H9 (cell line): ENCODE measurements at regions not wholly inside any gene's neighbourhood (a gene's known extent, or its start where the extent isn't known, plus 50 kb on each side); places are given as distances from the start of the nearest gene placed in this dataset.

Experiments used
- DNase-seq: peaks from one replicate; pipeline ENCODE4 v3.0.0-alpha.2; 2017
- H2AFZ ChIP-seq: one replicate; pipeline ENCODE4 v1.6.1; 2013; ENCODE audit warnings: mild to moderate bottlenecking, low read length, control low read depth, moderate library complexity
- H2AK5ac ChIP-seq: 2 replicates; pipeline ENCODE4 v1.6.1; 2013; ENCODE audit warnings: low read length, control low read depth, mixed read lengths; ENCODE audit not compliant: insufficient read length
- H2BK120ac ChIP-seq: one replicate; pipeline ENCODE4 v1.6.1; 2013; ENCODE audit warnings: low read depth, mild to moderate bottlenecking, low read length, control low read depth, inconsistent platforms; ENCODE audit not compliant: poor library complexity, severe bottlenecking
- H2BK12ac ChIP-seq: 2 replicates; pipeline ENCODE4 v1.6.1; 2013; ENCODE audit warnings: low read length, control low read depth, mixed read lengths, low read depth; ENCODE audit not compliant: insufficient read length
- H2BK15ac ChIP-seq: 2 replicates; pipeline ENCODE4 v1.6.1; 2013; ENCODE audit warnings: low read depth, low read length, control low read depth
- H2BK20ac ChIP-seq: one replicate; pipeline ENCODE4 v1.6.1; 2013; ENCODE audit warnings: low read depth, mild to moderate bottlenecking, low read length, control low read depth, inconsistent platforms; ENCODE audit not compliant: poor library complexity, severe bottlenecking
- H2BK5ac ChIP-seq: 2 replicates; pipeline ENCODE4 v1.6.1; 2013; ENCODE audit warnings: low read length, control low read depth, mixed read lengths; ENCODE audit not compliant: insufficient read length
- H3K14ac ChIP-seq: 2 replicates; pipeline ENCODE4 v1.6.1; 2013; ENCODE audit warnings: low read length, control low read depth; ENCODE audit not compliant: insufficient read depth
- H3K18ac ChIP-seq: 2 replicates; pipeline ENCODE4 v1.6.1; 2013; ENCODE audit warnings: low read depth, mild to moderate bottlenecking, mixed read lengths, low read length, control low read depth; ENCODE audit not compliant: insufficient read length
- H3K23ac ChIP-seq: 2 replicates; pipeline ENCODE4 v1.6.1; 2013; ENCODE audit warnings: low read length, control low read depth, mixed read lengths, low read depth; ENCODE audit not compliant: insufficient read length
- H3K23me2 ChIP-seq: 2 replicates; pipeline ENCODE4 v1.6.1; 2013; ENCODE audit warnings: low read depth, mild to moderate bottlenecking, mixed read lengths, low read length, control low read depth; ENCODE audit not compliant: insufficient read length, poor library complexity, severe bottlenecking
- H3K27ac ChIP-seq: 2 replicates; pipeline ENCODE4 v1.5.1; 2013; ENCODE audit warnings: low read length, control low read depth, mixed read lengths, low read depth; ENCODE audit not compliant: insufficient read length
- H3K27me3 ChIP-seq: 2 replicates; pipeline ENCODE4 v1.6.1; 2013; ENCODE audit warnings: low read length, control low read depth, inconsistent platforms; ENCODE audit not compliant: insufficient read depth
- H3K4ac ChIP-seq: 2 replicates; pipeline ENCODE4 v1.6.1; 2013; ENCODE audit warnings: low read depth, mild to moderate bottlenecking, control low read depth, inconsistent platforms, low read length, moderate library complexity
- H3K4me1 ChIP-seq: 2 replicates; pipeline ENCODE4 v1.6.1; 2013; ENCODE audit warnings: low read length, control low read depth, inconsistent platforms; ENCODE audit not compliant: insufficient read depth
- H3K4me2 ChIP-seq: 2 replicates; pipeline ENCODE4 v1.6.1; 2013; ENCODE audit warnings: low read length, control low read depth, mixed read lengths; ENCODE audit not compliant: insufficient read length, insufficient read depth
- H3K56ac ChIP-seq: 2 replicates; pipeline ENCODE4 v1.6.1; 2013; ENCODE audit warnings: low read depth, mild to moderate bottlenecking, mixed read lengths, low read length, control low read depth; ENCODE audit not compliant: insufficient read length
- H3K79me1 ChIP-seq: 2 replicates; pipeline ENCODE4 v1.6.1; 2013; ENCODE audit warnings: low read depth, mild to moderate bottlenecking, moderate library complexity, low read length, control low read depth, inconsistent platforms; ENCODE audit not compliant: insufficient read depth, poor library complexity, severe bottlenecking
- H3K79me2 ChIP-seq: 2 replicates; pipeline ENCODE4 v1.6.1; 2013; ENCODE audit warnings: low read length, control low read depth, inconsistent platforms; ENCODE audit not compliant: insufficient read depth
- H3K9ac ChIP-seq: 2 replicates; pipeline ENCODE4 v1.6.1; 2013; ENCODE audit warnings: low read length, control low read depth, mixed read lengths; ENCODE audit not compliant: insufficient read length; ENCODE audit errors: extremely low read depth
- H3K9me3 ChIP-seq: one replicate; pipeline ENCODE4 v1.6.1; 2013; ENCODE audit warnings: low read depth, low read length, inconsistent platforms; ENCODE audit not compliant: control insufficient read depth
- H3T11ph ChIP-seq: one replicate; pipeline ENCODE4 v1.6.1; 2013; ENCODE audit warnings: mild to moderate bottlenecking, low read length, control low read depth, inconsistent platforms
- H4K20me1 ChIP-seq: one replicate; pipeline ENCODE4 v1.6.1; 2013; ENCODE audit not compliant: control insufficient read depth, insufficient read length, insufficient read depth
- H4K5ac ChIP-seq: 2 replicates; pipeline ENCODE4 v1.6.1; 2013; ENCODE audit warnings: low read depth, mild to moderate bottlenecking, mixed read lengths, low read length, control low read depth; ENCODE audit not compliant: insufficient read length
- H4K8ac ChIP-seq: replicated peaks from 2 replicates; pipeline ENCODE4 v1.6.1; 2013; ENCODE audit warnings: low read length, control low read depth, mixed read lengths, low read depth; ENCODE audit not compliant: insufficient read length
- H4K91ac ChIP-seq: 2 replicates; pipeline ENCODE4 v1.6.1; 2013; ENCODE audit warnings: low read depth, mild to moderate bottlenecking, moderate library complexity, mixed read lengths, low read length, control low read depth; ENCODE audit not compliant: insufficient read length
- H3K27ac Mint-ChIP-seq, 3 experiments: 2 replicates in 2 of 3; 3 replicates in 1 of 3; pipeline ENCODE4 v1.8.0; 2020 to 2021; ENCODE audit warnings: mixed read lengths in 3 of 3, mild to moderate bottlenecking in 1 of 3, moderate library complexity in 1 of 3
- H3K27me3 Mint-ChIP-seq: 2 replicates; pipeline ENCODE4 v1.8.0; 2021; ENCODE audit warnings: low read depth, mild to moderate bottlenecking, moderate library complexity, mixed read lengths
- H3K36me3 Mint-ChIP-seq, 3 experiments: 2 replicates in 2 of 3; 3 replicates in 1 of 3; pipeline ENCODE4 v1.8.0; 2020 to 2021; ENCODE audit warnings: low read depth in 3 of 3, mixed read lengths in 3 of 3; ENCODE audit not compliant: insufficient read depth in 1 of 3
- H3K4me1 Mint-ChIP-seq, 2 experiments: 2 replicates each; pipeline ENCODE4 v1.8.0; 2020; ENCODE audit warnings: mixed read lengths in 2 of 2
- H3K4me3 Mint-ChIP-seq, 2 experiments: 2 replicates in 1 of 2; 3 replicates in 1 of 2; pipeline ENCODE4 v1.8.0; 2020 to 2021; ENCODE audit warnings: mild to moderate bottlenecking in 2 of 2, mixed read lengths in 2 of 2, moderate library complexity in 1 of 2
- H3K9me3 Mint-ChIP-seq, 2 experiments: 2 replicates in 1 of 2; 3 replicates in 1 of 2; pipeline ENCODE4 v1.8.0; 2020; ENCODE audit warnings: mild to moderate bottlenecking in 2 of 2, mixed read lengths in 2 of 2, moderate library complexity in 1 of 2
- CTCF ChIP-seq: fragments of 200-600 bp; sonication (generic); conservative IDR thresholded peaks from 3 replicates; pipeline ENCODE4 v1.8.0; 2021; ENCODE audit warnings: antibody characterized with exemption, mild to moderate bottlenecking
- WGBS: extraction: QIAGEN DNeasy Blood & Tissue Kit; methylation state at CpG from one replicate; pipeline ENCODE4 v1.1.7; 2013; ENCODE audit warnings: missing lambda C conversion rate, low lambda C conversion rate, mixed read lengths; ENCODE audit not compliant: insufficient read length; ENCODE audit errors: extremely low coverage; 5-methylcytosine and 5-hydroxymethylcytosine counted together

- no peak overlapping the region for H3K9ac ChIP-seq
- no peak overlapping the region for H2AFZ ChIP-seq
- H3K79me1 ChIP-seq, result no peaks in the 10 kb centered on the region
- no peak overlapping the region for H4K5ac ChIP-seq
- no peak overlapping the region for H2BK12ac ChIP-seq
- no peak overlapping the region for H2BK120ac ChIP-seq
- no peak overlapping the region for H4K91ac ChIP-seq
- no peak overlapping the region for H2BK20ac ChIP-seq
- Mint-ChIP-seq H3K4me3 (no peak overlapping the region), H3K27me3 (peaks cover 2% of the 10 kb centered on the region), H3K27ac (peak overlapping the region in 1 of 3 experiments; percentile 8; a peak in 1 of 7 replicates), H3K4me1 (peaks cover 35 to 47% of the 10 kb centered on the region in 2 experiments), H3K36me3 (no peaks in the 10 kb centered on the region), H3K9me3 (no peaks in the 10 kb centered on the region)
- H3K27ac ChIP-seq, result no peak overlapping the region
- no peak overlapping the region for H3K56ac ChIP-seq
- no peak overlapping the region for H3T11ph ChIP-seq
- H2AK5ac ChIP-seq, result no peak overlapping the region
- WGBS, result no CpG with 5 or more reads among the region's 6 CpGs
- H3K14ac ChIP-seq, result no peak overlapping the region
- H3K79me2 ChIP-seq, result no peaks in the 10 kb centered on the region
- no peak overlapping the region for H3K18ac ChIP-seq
- H3K23ac ChIP-seq, result no peak overlapping the region
- no peak overlapping the region for H2BK5ac ChIP-seq
- no peaks in the 10 kb centered on the region for H3K9me3 ChIP-seq
- peaks cover 20% of the 10 kb centered on the region; the same call in 1 of the 2 replicates for H3K4me1 ChIP-seq
- no peak overlapping the region for H2BK15ac ChIP-seq
- peak; percentile 66 for TF ChIP-seq CTCF
- H3K4ac ChIP-seq, result no peak overlapping the region
- H4K20me1 ChIP-seq, result no peaks in the 10 kb centered on the region
- peak; percentile 53 for DNase-seq
- H3K23me2 ChIP-seq, result no peaks in the 10 kb centered on the region
- H4K8ac ChIP-seq, result no peak overlapping the region
- no peaks in the 10 kb centered on the region for H3K27me3 ChIP-seq
- no peak overlapping the region for H3K4me2 ChIP-seq
Measured at GRCh38 chr13:44818428-44818827, 170.8 kb downstream of the NUFIP1 start.
